AG09319 (cell line): ENCODE measurements at regions not wholly inside any gene's neighbourhood (a gene's known extent, or its start where the extent isn't known, plus 50 kb on each side); places are given as distances from the start of the nearest gene placed in this dataset.

Experiments used
- DNase-seq: peaks from one replicate; pipeline ENCODE4 v3.0.0-alpha.2; 2010; ENCODE audit warnings: low read depth; ENCODE audit errors: extremely low read depth
- TF ChIP-seq, protein P1 (sequence below): IDR thresholded peaks from 2 replicates; pipeline ENCODE4 v1.5.1; 2011; ENCODE audit warnings: low read depth, mild to moderate bottlenecking, inconsistent platforms, low read length, moderate library complexity

DNA sequence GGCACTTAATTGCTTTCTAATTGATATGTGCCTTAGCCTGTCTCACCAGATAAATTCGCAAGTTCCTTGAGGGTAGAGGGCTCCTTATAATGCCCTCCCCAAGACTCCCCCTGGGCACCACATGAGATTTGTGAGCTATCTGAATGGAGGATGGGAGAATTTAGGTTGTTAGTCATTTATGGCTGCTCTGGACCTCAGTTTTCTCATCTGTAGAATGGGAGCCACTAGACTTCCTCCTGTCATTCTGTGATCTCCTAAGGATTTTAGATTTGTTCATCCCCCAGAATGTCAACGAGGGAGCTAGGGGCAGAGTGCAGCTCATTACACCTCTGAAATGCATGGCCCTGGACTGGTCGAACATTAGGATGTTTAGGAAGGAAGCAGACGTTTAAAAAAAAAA, 294.6 kb downstream of the MIAT start:
- DNase-seq, result no peak

DNA sequence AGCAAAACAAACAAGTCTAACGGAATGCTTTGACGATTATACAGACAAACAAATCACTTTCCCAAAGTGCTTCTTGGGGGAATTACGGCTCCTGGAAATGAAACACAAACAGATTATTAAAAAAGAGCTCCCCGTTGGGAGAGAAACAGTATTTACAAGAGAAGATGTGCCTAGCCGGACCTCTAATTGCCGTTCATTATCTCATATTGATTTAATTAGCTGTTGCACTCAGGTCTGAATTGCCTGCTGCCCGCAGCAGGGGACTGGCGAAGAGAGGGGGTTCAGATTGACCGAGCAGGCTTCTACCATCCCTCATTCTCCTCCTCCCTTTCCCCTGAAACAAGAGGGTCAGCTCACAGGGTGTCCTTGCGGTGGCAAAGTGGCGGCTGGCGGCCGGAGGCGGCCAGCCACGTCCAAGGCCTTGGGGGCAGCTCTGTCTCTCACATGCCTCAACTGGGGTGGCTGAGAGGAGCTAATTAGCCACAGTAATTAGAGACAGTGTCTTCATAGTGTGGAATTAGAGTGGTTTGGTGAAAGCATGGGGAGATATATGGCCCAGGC, 295.1 kb downstream of the MIAT start:
- no peak for DNase-seq
- TF ChIP-seq, protein P1, sequence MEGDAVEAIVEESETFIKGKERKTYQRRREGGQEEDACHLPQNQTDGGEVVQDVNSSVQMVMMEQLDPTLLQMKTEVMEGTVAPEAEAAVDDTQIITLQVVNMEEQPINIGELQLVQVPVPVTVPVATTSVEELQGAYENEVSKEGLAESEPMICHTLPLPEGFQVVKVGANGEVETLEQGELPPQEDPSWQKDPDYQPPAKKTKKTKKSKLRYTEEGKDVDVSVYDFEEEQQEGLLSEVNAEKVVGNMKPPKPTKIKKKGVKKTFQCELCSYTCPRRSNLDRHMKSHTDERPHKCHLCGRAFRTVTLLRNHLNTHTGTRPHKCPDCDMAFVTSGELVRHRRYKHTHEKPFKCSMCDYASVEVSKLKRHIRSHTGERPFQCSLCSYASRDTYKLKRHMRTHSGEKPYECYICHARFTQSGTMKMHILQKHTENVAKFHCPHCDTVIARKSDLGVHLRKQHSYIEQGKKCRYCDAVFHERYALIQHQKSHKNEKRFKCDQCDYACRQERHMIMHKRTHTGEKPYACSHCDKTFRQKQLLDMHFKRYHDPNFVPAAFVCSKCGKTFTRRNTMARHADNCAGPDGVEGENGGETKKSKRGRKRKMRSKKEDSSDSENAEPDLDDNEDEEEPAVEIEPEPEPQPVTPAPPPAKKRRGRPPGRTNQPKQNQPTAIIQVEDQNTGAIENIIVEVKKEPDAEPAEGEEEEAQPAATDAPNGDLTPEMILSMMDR, result no peak

More for the DNA sequence above, 294.6 kb downstream of the MIAT start:
- TF ChIP-seq, protein P1, result no peak

DNA sequence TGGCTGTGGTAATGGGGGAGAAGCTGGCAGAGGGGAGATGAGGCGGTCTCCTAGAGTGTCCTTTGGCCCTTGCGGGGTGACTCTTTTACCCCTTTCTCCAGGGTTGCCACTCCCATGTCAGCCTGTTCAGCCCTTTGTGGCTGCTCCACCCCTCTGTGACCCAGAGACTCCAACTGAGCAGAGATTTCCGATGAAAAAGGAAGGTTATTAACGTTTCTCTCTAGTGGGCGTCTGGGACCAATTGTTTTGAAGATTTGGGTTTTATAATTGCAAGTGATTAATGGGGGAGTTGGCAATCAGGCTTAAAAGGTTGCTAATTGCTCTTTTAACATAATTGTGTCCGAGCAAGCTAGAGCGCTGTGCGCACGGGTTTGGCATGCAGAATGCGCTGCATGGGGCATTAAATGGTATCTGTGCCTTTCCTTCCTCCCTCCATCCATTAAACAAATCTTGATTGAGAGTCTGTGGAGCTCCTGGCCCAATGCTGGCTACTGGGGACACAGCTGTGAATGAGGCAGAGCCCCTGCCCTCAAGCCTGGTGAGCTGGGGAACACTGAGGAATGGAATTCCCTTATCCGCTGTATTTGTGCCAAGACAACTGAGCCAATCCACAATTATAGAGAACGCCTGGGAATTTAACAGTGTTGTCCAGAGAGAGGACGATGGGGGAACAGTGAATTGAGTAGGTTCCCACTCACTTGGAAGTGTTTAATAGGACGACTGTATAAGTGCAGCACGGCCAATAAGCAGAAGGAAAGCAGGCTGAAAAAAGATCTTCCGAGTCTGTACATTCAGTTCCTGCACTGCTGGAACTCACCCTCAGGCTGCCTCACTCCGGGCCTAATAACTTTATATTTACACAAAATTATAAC, 295.9 kb downstream of the MIAT start:
- TF ChIP-seq, protein P1, result no peak
- no peak for DNase-seq

DNA sequence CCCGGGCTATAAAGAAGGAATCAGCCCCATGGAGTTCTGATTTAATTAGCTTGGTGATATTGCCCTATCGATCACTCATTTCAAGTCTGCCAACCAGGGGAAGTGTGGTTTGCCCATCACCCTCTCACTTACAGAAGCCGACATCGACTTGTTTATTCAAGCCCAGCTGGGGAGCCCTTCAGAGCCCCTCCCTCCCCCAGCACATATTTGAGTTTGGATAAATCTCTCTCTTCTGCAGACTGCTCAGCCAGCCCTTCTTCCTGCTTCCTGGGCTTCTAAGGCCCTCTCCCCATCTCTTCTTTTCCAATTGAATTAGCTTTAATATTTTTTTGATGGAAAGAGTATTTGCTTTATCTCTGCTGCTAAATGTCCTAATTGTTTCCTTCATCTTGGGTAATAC, 299.0 kb downstream of the MIAT start:
- TF ChIP-seq, protein P1, result no peak
- DNase-seq, result no peak

DNA sequence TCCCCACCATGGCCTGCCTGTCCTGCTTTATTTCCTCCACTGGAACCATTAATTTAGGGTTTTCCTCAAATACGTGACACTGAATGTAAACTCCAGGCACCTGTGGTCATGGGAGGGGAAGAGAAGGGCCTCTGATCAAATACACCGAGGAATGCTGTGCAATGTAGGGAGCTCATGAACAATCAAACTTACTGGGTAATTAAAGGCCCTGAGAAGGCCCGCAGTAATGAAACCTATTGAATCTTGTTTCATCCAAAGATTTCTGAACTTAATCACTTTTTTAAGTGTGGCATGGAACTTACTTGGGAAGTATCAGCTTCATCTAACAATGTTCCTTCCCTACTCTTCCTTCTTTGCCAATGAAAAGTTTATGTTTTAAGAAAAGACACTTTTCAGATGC, 299.8 kb downstream of the MIAT start:
- no peak for DNase-seq
- TF ChIP-seq, protein P1, result no peak

DNA sequence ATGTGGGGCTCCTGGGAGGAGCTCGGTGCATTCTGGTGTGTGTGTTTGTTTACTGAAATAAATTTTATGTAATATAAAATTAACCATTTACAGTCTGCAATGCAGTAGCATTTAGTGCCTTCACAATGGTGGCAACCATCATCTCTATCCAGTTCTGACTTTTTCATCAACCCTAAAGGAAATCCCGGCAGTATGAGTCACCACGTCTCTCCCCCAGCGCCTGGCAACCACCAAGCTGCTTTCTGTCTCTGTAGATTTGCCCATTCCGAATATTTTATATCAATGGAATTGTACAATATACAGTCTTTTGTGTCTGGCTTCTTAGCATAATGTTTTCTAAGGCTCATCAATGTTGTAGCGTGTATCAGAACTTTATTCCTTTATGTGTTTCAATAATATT, 300.5 kb downstream of the MIAT start:
- TF ChIP-seq, protein P1, result no peak
- no peak for DNase-seq

DNA sequence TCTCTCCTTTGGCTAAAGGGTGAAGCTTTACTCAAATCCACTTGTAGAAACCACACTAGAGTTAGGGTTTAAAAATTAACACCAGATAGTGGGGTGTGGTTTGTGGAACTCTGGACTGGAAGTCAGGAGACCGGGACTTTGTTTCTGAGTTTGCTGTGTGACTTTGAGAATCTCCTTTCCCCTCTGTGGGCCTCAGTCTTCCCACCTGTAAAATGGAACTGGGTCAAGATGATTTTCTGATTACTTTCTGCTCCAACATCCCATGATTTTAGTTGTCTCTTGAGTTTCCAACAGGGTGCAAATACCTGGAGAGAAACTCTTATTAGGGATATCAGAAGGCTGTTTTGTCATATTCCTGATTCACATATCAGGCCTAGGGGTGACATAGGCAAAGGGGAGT, 301.0 kb downstream of the MIAT start:
- TF ChIP-seq, protein P1, result no peak
- no peak for DNase-seq
